Activated T-helper 1 cell treated with Interleukin-2 at 50 U/mL for 16 hours (primary cell): ENCODE measurements at regions not wholly inside any gene's neighbourhood (a gene's known extent, or its start where the extent isn't known, plus 50 kb on each side); places are given as distances from the start of the nearest gene placed in this dataset.

Source experiments
- DNase-seq: peaks from one replicate; pipeline ENCODE4 v3.0.0-alpha.2; 2020; ENCODE audit warnings: low read depth

DNA sequence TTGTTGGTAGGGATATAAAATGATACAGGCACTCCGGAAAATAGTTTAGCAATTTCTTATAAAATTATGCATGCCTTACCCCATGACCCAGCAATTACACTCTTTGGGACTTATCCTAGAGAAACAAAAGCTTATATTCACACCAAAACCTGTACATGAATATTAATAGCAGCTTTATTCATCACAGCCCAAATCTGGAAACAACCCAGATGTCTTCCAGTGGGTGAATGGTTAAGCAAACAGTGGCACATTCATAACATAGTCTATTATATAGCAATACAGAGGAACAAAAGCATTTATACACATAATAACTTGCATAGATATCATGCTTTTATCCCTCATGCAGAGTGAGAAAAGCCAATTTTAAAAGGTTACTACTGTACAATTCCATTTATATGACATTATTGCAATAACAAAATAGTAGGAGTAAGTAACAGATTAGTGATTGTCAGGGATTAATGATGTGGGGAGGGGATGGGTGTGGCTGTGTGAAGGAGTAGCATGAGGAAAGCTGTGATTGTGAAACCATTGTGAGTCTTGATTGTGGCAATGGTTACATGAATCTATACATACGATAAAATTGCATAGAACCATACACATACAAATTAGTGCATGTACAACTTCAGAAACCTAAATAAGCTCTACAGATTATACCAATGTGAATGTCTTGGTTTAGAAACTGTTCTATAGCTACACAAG, 363.1 kb upstream of the OR4E1 start:
- DNase-seq: no peak

DNA sequence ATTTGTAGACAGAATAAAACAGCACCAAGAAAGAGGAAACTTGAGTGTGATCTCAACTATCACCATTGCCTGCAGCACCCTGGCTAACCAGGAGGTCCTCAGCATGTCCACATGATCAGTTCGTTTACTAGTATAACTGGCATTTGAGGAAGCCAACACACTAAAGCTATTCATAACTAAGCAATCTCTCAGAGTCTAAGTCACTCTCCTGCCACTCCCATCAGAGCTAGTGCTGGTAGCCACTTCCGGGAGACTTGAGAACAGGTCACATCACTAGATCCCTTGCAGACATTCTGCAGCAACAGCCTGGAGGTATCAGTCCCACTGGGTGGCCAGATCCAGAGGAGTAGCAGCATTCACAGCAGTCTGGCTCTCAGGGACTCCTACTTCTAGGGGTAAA, 352.9 kb upstream of the OR4E1 start:
- DNase-seq: no peak

DNA sequence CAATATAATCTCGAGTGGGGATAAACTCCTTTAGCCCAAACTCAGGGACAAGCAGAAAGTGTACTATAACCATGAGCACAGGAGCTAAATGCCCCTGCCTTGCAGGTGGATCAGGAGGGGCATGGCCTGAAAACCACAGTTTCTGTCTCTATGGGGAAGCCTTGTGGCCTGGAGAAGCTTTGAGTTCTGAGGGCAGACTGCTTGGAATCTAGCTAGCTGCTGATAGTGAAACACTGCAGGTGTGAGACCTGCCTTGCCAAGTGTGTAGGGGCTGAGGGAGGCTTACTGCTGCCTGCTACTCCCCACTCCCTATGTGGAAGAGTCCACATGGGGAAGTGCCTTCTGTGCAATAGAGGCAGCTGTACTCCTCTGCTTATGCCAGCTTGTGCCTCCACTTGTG, 352.3 kb upstream of the OR4E1 start:
- no peak for DNase-seq

DNA sequence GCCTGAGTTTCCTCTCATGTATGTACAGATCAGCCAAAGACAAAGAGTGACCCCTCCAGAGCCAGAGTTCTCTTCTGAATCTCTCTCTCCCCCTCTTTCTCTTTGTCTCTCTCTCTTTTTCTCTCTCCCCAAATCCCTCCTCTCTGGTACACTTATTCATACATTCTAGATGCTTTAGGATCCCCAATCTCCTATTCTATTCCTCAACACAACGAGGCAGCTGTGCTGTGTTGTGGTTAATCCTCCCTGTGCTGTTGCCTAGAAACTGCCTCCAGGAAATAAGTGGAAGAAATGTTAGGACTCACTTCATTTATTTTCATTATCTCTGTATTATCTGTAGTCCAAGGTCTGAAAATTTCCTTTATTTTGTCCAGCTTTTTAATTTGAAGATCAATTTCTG, 350.5 kb upstream of the OR4E1 start:
- DNase-seq: no peak

DNA sequence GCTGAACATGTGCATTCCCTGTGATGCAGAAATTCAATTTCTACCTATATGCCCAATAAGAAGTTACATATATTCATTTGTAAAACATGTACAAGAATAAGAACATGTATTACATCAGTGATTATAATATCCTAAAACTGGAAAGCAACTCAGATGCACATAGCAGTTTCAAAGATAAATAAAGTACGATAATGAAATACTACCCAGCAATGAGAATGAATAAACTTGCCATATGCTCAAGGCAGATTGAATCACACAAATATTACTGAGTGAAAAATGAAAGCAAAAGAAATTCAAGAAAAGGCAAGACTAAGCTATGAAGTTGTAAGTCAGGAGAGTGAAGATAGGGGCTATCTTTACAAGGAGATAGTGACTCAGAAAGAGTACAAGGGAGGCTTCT, 345.3 kb upstream of the OR4E1 start:
- no peak for DNase-seq

DNA sequence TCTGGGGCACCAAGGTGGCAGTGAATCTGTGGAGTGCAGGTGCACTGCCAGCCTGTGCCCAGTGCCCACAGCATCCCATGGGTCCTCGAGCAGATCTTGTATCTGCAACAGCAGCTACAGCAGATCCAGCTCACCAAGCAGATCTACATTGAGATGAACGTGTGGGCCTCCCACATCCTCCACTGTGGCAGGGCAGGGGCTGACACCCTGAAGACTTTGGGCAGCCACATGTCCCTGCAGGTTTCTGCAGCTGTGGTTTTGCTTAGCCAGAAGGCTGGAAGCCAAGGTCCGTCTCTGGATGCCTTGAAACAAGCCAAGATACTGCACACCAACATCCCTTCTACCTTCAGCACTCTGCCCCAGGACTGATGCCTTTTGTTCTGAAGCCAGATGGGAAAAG, 338.8 kb upstream of the OR4E1 start:
- DNase-seq: no peak

DNA sequence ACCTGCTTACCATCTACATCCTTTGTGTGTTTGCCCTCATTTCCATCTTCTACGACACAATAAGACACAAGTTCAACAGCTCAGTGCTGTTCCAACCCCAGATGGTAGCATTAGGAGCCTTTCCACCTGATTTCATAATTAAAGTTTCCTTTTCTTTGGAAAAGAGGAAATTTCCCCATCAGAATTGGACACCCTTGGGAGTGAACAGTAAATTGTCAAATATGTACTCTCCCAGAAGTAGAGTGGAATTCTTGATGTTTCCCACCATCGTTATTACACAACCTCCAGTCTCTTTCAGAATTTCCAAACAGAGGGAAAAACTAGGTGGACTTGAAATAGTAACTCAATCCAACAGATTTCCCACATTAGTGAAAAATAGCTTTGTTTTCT, 337.6 kb upstream of the OR4E1 start:
- DNase-seq: no peak

DNA sequence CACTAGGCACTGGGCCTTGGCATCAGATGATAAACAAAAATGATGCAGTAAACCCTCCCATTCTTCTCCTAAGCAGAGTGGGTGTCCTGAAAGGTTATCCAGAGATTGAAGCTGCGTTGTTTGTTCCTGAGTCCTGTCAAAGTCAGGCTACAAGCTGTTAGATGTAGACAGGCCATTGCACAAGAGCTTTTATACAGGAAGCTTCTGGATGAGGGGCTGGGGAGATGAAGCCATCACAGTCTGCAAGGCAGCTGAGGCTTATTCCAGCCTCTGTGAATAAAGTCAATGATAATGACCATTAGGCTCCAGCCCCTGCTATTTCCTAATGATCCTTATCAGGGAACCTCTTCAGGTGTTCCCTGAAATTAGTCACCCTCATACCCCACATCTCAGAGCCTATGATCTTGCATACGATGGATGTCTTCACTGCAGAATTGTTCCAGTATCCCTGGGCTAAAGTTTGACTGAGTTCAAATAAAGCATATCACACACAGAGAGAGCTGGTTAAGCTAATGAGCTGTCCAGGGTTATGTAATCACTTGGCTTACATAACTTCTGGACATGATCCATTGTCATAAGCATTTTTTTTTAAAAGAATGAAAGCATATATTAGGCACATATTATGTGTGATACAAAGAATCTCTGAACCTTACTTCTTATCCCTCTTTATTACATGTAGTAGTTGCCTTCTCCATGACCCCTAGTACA, 337.1 kb upstream of the OR4E1 start:
- DNase-seq: no peak

DNA sequence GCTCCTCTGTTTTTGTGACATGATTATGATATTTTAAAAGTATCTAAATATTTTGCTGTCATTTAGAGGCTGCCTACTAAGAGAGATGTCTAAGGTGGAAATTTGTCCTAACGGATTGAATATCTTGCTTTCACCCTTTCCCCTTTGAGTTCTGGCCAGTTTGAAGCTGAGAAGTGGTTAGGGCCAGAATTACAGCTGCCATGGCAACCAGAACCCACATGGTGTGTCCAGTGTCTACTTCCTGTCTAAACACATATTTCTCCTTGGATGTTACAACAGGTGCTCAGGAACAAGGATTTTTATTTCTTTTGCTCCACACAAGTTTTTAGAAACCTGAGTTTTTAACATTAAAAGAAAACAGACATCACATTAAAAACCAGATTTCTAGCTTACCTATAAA, 335.1 kb upstream of the OR4E1 start:
- no peak for DNase-seq

DNA sequence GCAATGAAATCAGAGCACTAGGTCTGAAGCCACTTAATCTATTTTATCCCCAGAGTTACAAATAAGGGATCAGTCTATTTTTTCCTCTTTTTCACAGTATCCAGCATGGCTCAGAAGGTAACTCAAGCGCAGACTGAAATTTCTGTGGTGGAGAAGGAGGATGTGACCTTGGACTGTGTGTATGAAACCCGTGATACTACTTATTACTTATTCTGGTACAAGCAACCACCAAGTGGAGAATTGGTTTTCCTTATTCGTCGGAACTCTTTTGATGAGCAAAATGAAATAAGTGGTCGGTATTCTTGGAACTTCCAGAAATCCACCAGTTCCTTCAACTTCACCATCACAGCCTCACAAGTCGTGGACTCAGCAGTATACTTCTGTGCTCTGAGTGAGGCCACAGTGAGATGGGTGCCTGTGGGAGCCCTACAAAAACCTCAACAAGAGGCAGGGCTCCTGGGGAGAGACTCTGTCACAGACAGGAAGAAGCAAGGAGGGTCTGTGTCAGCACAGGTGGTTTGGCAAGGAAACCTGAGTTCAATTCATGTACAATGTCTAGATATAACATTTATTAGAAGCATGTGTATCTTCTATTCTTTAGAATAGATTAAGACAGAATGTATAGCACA, 334.3 kb upstream of the OR4E1 start:
- no peak for DNase-seq

DNA sequence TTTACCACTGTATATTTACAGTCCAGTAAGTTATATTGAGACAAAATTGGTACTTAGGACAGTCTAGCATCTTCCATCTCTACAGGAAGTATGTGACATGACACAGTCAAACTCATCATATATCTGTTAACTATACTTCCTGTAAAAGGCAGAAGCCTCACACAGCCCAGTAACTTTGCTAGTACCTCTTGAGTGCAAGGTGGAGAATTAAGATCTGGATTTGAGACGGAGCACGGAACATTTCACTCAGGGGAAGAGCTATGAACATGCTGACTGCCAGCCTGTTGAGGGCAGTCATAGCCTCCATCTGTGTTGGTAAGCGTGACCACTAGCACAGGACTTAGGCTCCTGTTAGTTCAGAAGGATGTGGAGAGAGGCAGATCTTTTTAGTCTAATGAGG, 333.7 kb upstream of the OR4E1 start:
- DNase-seq: no peak

DNA sequence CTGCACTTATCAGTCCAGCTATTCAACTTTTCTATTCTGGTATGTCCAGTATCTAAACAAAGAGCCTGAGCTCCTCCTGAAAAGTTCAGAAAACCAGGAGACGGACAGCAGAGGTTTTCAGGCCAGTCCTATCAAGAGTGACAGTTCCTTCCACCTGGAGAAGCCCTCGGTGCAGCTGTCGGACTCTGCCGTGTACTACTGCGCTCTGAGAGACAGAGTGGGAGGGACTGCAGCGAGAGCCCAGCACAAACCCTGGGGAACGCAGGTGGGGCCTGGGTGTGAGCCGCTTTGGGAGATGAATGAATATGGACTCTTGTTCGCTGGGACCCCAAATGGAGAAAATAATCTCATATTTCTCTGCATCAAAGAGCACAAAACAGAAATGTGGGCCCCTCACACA, 329.8 kb upstream of the OR4E1 start:
- no peak for DNase-seq

DNA sequence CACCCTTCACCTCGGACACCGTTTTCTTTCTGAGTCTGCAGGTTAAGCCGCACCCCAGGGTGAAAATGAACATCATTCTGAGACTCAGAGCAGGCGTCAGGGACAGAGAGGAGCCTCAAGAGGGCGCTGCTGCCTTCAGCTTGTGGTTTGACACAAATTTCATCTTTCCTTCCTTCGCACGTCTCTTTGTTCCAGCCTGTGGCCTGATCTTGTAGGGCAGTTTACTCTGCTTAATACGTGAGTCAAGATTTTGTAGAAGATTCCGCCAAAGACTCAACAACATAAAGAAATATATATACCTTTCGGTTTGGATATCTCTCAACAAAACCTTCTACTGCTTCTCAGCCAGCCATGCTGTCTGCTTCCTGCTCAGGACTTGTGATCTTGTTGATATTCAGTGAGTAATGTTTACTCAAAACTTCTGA, 329.3 kb upstream of the OR4E1 start:
- DNase-seq: peak; percentile 54

DNA sequence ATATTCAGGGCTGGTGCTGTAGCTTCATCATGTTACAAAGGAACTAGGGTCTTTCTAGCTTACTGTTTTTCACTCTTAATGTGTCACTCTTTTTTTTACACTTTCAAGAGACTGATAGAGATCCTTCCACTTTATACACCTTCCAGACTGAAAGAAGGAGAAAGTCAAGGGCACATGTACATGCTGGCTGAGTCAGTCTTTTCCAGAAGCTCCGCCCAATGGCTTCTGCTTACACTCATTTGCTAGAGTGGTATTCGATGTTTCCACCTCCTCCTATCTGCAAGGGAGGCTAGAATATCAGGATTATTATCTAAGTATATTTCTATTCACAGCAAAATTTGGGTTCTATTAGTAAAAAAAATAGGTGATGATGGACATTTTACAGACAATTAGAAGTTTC, 325.8 kb upstream of the OR4E1 start:
- no peak for DNase-seq

DNA sequence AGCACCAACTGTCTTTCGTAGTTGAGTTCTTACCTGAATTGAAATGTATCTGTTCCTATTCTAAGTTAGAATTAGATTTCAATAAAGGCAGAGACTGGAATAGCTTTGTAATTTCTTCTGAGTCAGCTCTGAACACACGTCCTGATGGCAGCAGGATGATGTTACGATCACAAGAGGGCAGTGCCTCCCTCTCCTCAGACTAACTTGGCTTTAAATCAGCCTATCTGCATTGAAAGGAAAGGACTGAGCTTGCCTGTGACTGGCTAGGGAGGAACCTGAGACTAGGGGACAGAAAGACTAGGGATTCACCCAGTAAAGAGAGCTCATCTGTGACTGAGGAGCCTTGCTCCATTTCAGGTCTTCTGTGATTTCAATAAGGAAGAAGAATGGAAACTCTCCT, 323.7 kb upstream of the OR4E1 start:
- no peak for DNase-seq

DNA sequence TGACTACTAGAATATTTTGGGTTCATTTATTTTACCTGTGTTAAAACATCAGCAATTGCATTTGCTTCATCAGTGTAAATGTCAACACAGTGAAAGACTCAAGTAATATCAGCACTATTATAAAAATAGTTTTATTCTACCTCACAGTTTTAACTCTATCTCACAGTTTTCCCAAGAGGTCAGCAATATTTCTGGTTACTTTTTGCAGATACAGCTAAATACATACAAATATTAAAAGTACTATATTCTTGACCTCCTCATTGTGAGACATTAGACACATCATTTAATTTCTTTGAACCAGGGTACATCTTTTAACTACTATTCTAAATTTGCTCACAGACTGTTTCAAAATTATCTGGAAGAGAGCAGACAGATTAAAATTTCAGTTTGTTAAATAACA, 321.7 kb upstream of the OR4E1 start:
- DNase-seq: no peak

DNA sequence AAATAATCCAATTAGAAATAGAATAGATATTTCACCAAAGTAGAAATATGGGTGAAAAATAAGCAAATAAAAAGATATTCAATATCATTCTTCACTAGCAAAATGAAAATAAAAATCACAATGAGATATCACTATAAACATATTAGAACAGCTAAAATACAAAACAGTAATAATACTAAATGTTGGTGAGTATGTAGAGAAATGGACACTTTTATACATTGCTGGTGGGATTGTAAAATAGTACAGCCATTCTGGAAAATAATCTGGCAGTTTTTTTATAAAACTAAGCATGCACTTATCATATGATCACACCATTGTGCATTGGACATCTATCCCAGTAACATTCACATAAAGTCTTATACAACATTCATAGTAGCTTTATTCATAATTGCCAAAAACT, 320.2 kb upstream of the OR4E1 start:
- no peak for DNase-seq

DNA sequence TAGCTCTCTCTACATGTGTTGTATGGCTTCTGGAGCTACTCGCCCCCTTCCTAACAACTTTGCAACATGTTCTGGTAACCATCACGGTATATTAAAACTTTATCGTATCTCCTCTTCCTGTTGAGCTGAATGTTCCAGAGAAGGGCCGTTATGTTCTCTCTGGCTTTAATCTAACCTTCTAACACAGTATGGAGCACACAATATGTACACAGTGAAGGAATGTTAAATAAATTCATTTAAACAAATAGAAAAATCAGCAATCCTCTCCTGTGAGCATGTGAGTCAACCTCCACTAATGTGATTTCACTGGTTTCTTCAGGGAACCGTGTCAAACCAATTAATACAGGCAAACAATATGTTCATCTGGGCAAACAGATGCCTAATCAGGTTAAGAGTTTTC, 319.5 kb upstream of the OR4E1 start:
- no peak for DNase-seq

DNA sequence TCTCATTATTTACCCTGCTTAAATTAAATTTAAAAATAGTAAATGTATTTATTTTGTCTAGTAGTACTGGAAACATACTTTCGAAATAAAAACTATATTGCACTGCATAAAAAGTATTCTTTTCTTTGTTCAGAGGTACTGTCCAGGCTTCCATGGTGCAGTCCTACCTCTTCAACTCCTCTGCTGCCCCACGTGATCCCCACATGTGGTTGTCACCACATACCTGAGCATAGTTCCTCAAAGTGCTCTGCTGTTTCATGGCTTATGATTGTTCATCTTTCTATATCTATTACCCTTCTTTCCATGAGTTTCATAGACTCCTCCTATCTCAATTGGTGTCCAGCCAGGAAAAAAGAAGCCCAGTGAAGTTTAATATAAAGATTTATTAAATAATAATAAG, 317.5 kb upstream of the OR4E1 start:
- DNase-seq: no peak

DNA sequence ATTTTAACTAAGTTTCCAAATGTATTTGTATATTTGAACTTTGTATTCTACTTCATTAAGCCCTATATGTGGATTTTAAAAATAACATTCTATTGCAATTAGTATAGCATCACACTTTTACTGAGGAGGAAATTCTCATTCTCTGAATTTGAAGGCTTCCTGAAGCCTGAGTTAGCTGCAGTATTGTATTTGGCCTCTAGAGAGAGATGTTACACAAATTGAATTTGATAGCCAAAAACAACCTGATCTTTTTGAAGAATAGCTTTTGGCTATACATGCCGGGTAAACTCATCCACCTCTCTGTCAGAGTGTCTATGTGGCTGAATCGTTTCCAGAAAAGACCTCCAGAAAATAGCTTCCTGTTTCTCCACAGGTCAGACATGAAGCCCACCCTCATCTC, 316.5 kb upstream of the OR4E1 start:
- DNase-seq: no peak

DNA sequence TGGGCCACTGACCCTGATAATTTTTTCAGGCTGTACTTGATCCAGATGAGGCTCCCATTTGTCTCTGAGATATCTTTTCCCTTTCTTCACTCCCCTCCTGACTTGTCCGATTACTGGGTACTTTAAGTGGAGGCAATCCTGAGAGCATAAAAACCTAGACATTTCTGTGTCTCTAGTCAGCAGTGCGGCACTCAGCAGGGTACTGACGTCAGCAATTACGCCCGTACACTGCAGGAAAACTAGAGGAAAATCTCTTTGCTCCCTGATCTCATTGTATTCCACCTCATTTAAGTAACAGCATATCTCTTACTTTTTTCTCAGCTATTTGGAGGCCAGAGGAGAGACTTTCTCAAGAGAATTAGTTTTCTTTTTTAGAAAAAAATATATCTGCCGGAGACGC, 315.5 kb upstream of the OR4E1 start:
- DNase-seq: no peak

DNA sequence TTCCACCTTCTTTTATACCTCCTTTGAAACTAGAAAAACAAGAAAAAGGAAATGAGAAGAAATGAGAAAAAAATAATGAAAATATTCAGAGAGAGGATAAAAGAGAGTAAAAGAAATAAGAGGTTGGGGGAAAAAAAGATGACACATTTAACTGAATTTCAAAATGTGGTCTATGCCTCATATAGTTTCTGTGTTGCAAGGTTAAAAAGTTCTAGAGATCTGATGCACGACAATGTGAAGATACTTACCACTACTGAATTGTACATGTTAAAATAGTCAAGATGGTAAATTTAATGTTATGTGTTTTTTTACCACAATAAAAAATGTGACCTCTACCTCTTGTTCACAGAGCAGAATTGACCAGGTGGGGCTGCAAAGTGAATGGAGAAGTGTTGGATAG, 314.8 kb upstream of the OR4E1 start:
- DNase-seq: no peak

DNA sequence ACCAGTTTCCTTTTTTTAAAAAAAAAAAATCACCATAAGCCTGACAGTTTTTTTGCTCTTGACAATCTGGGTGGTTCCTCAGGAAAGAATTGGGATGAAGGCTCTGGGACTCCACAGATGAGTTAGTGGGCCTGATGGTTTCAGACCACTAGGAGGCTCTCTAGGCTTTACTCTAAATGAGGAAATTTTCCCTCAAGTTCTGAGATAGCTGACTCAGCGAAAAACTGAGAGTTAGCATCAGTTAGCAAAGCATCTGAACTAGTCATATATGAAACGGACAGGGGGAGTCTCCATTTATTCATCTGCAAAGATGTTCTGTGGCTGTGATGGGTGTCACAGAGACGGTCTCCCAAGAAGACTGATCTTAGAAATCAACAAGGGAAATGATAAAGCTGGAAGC, 314.3 kb upstream of the OR4E1 start:
- no peak for DNase-seq

DNA sequence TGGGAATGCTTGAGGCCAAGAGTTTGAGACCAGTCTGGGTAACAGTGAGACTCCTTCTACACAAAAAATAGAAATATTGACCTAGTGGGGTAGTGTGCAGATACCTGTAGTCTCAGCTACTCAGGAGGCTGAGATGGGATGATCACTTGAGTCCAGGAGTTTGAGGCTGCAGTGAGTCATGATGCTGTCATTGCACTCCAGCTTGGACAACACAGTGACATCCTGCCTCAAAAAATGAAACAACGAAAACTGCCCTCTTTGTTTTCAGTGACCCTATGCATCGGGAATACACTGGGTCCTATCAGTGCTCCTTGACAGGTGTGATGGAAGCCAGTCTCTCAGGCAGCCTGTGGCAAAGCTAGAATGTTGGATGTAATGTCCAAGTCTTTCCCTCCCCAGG, 311.5 kb upstream of the OR4E1 start:
- DNase-seq: no peak
